Stomach (tissue), 8 donors: ENCODE measurements at regions not wholly inside any gene's neighbourhood (a gene's known extent, or its start where the extent isn't known, plus 50 kb on each side); places are given as distances from the start of the nearest gene placed in this dataset.

Experiments used
- DNase-seq, 2 donors: peaks; one replicate each; pipeline versions ENCODE4 v3.0.0 to v3.0.0-alpha.2; 2013 to 2019
- H3K27ac ChIP-seq, 5 donors: fragments of 200-600 bp in 4 of 5; sonication (generic) in 4 of 5; one replicate each; pipeline ENCODE4 v1.5.1; 2013 to 2019; ENCODE audit warnings: mild to moderate bottlenecking in 1 of 5, moderate library complexity in 1 of 5
- H3K27me3 ChIP-seq, 3 donors: fragments of 200-600 bp; sonication (generic); one replicate each; pipeline ENCODE4 v1.5.1; 2017 to 2019; ENCODE audit warnings: mixed run types in 1 of 3
- H3K36me3 ChIP-seq, 4 donors: fragments of 200-600 bp; sonication (generic); 1 replicate in 3 of 4; 2 replicates in 1 of 4; pipeline ENCODE4 v1.5.1; 2016 to 2019
- H3K4me1 ChIP-seq, 4 donors: fragments of 200-600 bp; sonication (generic); one replicate each; pipeline ENCODE4 v1.5.1; 2016 to 2019
- H3K4me3 ChIP-seq, 4 donors: fragments of 200-600 bp; sonication (generic) in 3 of 4; one replicate each; pipeline ENCODE4 v1.5.1; 2016 to 2019; ENCODE audit warnings: mild to moderate bottlenecking in 1 of 4
- H3K9me3 ChIP-seq, 4 donors: fragments of 200-600 bp; sonication (generic); one replicate each; pipeline ENCODE4 v1.5.1; 2016 to 2019
- CTCF ChIP-seq, 7 experiments: fragments of 450-650 bp in 4 of 7; fragments of 200-600 bp in 3 of 7; sonication (generic) in 3 of 7; IDR thresholded peaks; one replicate each; pipeline ENCODE4 v1.5.1; 2016 to 2019; ENCODE audit warnings: antibody characterized with exemption in 7 of 7, control low read depth in 2 of 7, mild to moderate bottlenecking in 1 of 7
- EP300 ChIP-seq: sonication (generic); formaldehyde crosslinking; IDR thresholded peaks from one replicate; pipeline ENCODE4 v1.6.1; 2017; ENCODE audit warnings: antibody characterized with exemption
- POLR2A ChIP-seq, 4 donors: fragments of 450-650 bp; IDR thresholded peaks; one replicate each; pipeline ENCODE4 v1.6.1; 2016; ENCODE audit warnings: antibody characterized with exemption in 4 of 4, control low read depth in 2 of 4, mild to moderate bottlenecking in 1 of 4, moderate library complexity in 1 of 4
- POLR2AphosphoS5 ChIP-seq, 3 donors: sonication (generic); formaldehyde crosslinking; IDR thresholded peaks; one replicate each; pipeline ENCODE4 v1.6.1; 2016; ENCODE audit warnings: antibody characterized with exemption in 3 of 3
- WGBS, 5 donors: extraction: QIAGEN DNeasy Blood & Tissue Kit in 3 of 5; methylation state at CpG; one replicate each; pipeline versions ENCODE4 v1.1.5 to v1.1.7; 2013 to 2018; 5-methylcytosine and 5-hydroxymethylcytosine counted together
- intact Hi-C: fragments of 100-400 bp; cut with DNase I; formaldehyde crosslinking; loops from one replicate; pipeline ENCODE4 v1.15.1; 2023; ENCODE audit warnings: low total_unique reads
- donor health status: healthy with polysubstance abuse.
- donor health status: Bipolar disorder and iron deficiency.
- donor health status: healthy.

- no peak overlapping the region for H3K27ac ChIP-seq
- no peak overlapping the region for H3K4me3 ChIP-seq
- 94 to 97% (median 94%) methylated on average over 5 of the region's 5 CpGs for WGBS, 5 donors
- H3K27me3 ChIP-seq = no peaks in the 10 kb centered on the region
- H3K4me1 ChIP-seq = peaks cover 0 to 11% (median 0%) of the 10 kb centered on the region in 4 donors
- TF ChIP-seq CTCF (IDR thresholded peaks at IDR 0.05) = no peak
- no peak for TF ChIP-seq EP300
- TF ChIP-seq POLR2AphosphoS5 (IDR thresholded peaks at IDR 0.05) = no peak
- no peak for TF ChIP-seq POLR2A (IDR thresholded peaks at IDR 0.05)
- H3K36me3 ChIP-seq = no peaks in the 10 kb centered on the region
- H3K9me3 ChIP-seq = no peaks in the 10 kb centered on the region
- DNase-seq = no peak
- intact Hi-C loops = no loop called here
Observed at GRCh38 chr15:39143479-39143878, 437.4 kb upstream of the THBS1 start.

- no peak for DNase-seq
- no peaks in the 10 kb centered on the region for H3K9me3 ChIP-seq
- no peaks in the 10 kb centered on the region for H3K27me3 ChIP-seq
- no peak overlapping the region for H3K27ac ChIP-seq
- peaks cover 0 to 11% (median 0%) of the 10 kb centered on the region in 4 donors for H3K4me1 ChIP-seq
- H3K4me3 ChIP-seq = no peak overlapping the region
- no peaks in the 10 kb centered on the region for H3K36me3 ChIP-seq
- TF ChIP-seq CTCF (IDR thresholded peaks at IDR 0.05) = no peak
- no peak for TF ChIP-seq EP300
- no peak for TF ChIP-seq POLR2AphosphoS5 (IDR thresholded peaks at IDR 0.05)
- TF ChIP-seq POLR2A (IDR thresholded peaks at IDR 0.05) = no peak
- intact Hi-C loops = no loop called here
- 66 to 100% (median 91%) methylated on average over 2 of the region's 2 CpGs for WGBS, 5 donors
Observed at GRCh38 chr15:39144051-39144450, 436.8 kb upstream of the THBS1 start.

- Histone ChIP-seq H3K27ac (no peak overlapping the region), H3K27me3 (no peaks in the 10 kb centered on the region), H3K4me3 (no peak overlapping the region), H3K4me1 (peaks cover 0 to 9% (median 0%) of the 10 kb centered on the region in 4 donors), H3K36me3 (no peaks in the 10 kb centered on the region), H3K9me3 (no peaks in the 10 kb centered on the region)
- WGBS, 5 donors = 49 to 84% (median 79%) methylated on average over 2 of the region's 2 CpGs
- intact Hi-C loops = no loop called here
- no peak for DNase-seq
- no peak for TF ChIP-seq CTCF (IDR thresholded peaks at IDR 0.05)
- TF ChIP-seq EP300 = no peak
- TF ChIP-seq POLR2A (IDR thresholded peaks at IDR 0.05) = no peak
- TF ChIP-seq POLR2AphosphoS5 (IDR thresholded peaks at IDR 0.05) = no peak
Observed at GRCh38 chr15:39144613-39145499, 436.0 kb upstream of the THBS1 start.

- H3K9me3 ChIP-seq = no peaks in the 10 kb centered on the region
- intact Hi-C loops = no loop called here
Observed at GRCh38 chr15:39145854-39146625, 434.8 kb upstream of the THBS1 start.

More at GRCh38 chr15:39145854-39146625, 434.8 kb upstream of the THBS1 start:
- Histone ChIP-seq H3K4me1 (no peaks in the 10 kb centered on the region), H3K4me3 (no peak overlapping the region), H3K27me3 (no peaks in the 10 kb centered on the region), H3K36me3 (no peaks in the 10 kb centered on the region), H3K27ac (no peak overlapping the region)
- DNase-seq = no peak
- WGBS, 5 donors = 57 to 88% (median 84%) methylated on average over 2 of the region's 2 CpGs
- no peak for TF ChIP-seq CTCF (IDR thresholded peaks at IDR 0.05)
- TF ChIP-seq EP300 = no peak
- no peak for TF ChIP-seq POLR2A (IDR thresholded peaks at IDR 0.05)
- TF ChIP-seq POLR2AphosphoS5 (IDR thresholded peaks at IDR 0.05) = no peak
